GM18508 (cell line): ENCODE measurements at regions not wholly inside any gene's neighbourhood (a gene's known extent, or its start where the extent isn't known, plus 50 kb on each side); places are given as distances from the start of the nearest gene placed in this dataset.
"Not testable (repeated sequence)": the region's sequence is repeated elsewhere in the genome, so short reads cannot be mapped to it uniquely, and the experiment has no call there.

Source experiments
- ATAC-seq: cut with Tn5 transposase; IDR thresholded peaks from one replicate; pipeline ENCODE4 v1.9.1; 2021; ENCODE audit warnings: moderate number of reproducible peaks; ENCODE audit not compliant: insufficient read depth, unreplicated experiment

GRCh38 chr16:29193248-29193574, 208.4 kb downstream of the LAT start:
- not testable (repeated sequence) for ATAC-seq

GRCh38 chr16:29192329-29193247, 207.7 kb downstream of the LAT start:
- no peak for ATAC-seq

- ATAC-seq, result not testable (repeated sequence)
These were observed 206.9 kb downstream of the LAT start for GRCh38 chr16:29191636-29192180.

GRCh38 chr16:29190553-29191431, 205.9 kb downstream of the LAT start:
- ATAC-seq, result not testable (repeated sequence)

- not testable (repeated sequence) for ATAC-seq
These were observed 204.0 kb downstream of the LAT start for GRCh38 chr16:29188806-29189205.

- not testable (repeated sequence) for ATAC-seq
These were observed 201.7 kb downstream of the LAT start for GRCh38 chr16:29186306-29187220.

GRCh38 chr16:29185872-29186271, 201.0 kb downstream of the LAT start:
- ATAC-seq, result not testable (repeated sequence)

GRCh38 chr16:29184738-29185438, 200.0 kb downstream of the LAT start:
- not testable (repeated sequence) for ATAC-seq

GRCh38 chr16:29182940-29183868, 198.4 kb downstream of the LAT start:
- not testable (repeated sequence) for ATAC-seq

- ATAC-seq, result no peak
These were observed 197.6 kb downstream of the LAT start for GRCh38 chr16:29182501-29182900.

- ATAC-seq, result not testable (repeated sequence)
These were observed 197.1 kb downstream of the LAT start for GRCh38 chr16:29181921-29182411.

GRCh38 chr16:29181254-29181780, 196.5 kb downstream of the LAT start:
- not testable (repeated sequence) for ATAC-seq

- not testable (repeated sequence) for ATAC-seq
These were observed 195.4 kb downstream of the LAT start for GRCh38 chr16:29180206-29180600.

- not testable (repeated sequence) for ATAC-seq
These were observed 194.8 kb downstream of the LAT start for GRCh38 chr16:29179401-29180205.

- ATAC-seq, result not testable (repeated sequence)
These were observed 193.3 kb downstream of the LAT start for GRCh38 chr16:29177888-29178726.
